Chondrocyte (in vitro differentiated cells): ENCODE measurements at regions not wholly inside any gene's neighbourhood (a gene's known extent, or its start where the extent isn't known, plus 50 kb on each side); places are given as distances from the start of the nearest gene placed in this dataset.

ENCODE experiments used
- DNase-seq: peaks from one replicate; pipeline ENCODE4 v3.0.0; 2021; ENCODE audit warnings: mixed read lengths, low spot score
- H3K27ac Mint-ChIP-seq: one replicate; pipeline ENCODE4 v1.8.0; 2021; ENCODE audit warnings: mild to moderate bottlenecking, moderate library complexity, mixed read lengths; ENCODE audit not compliant: unreplicated experiment
- H3K27me3 Mint-ChIP-seq: 2 replicates; pipeline ENCODE4 v1.8.0; 2021; ENCODE audit warnings: low read depth, mixed read lengths
- H3K36me3 Mint-ChIP-seq: 2 replicates; pipeline ENCODE4 v1.8.0; 2021; ENCODE audit warnings: low read depth, mixed read lengths
- H3K4me1 Mint-ChIP-seq: 2 replicates; pipeline ENCODE4 v1.8.0; 2021; ENCODE audit warnings: low read depth, mild to moderate bottlenecking, mixed read lengths
- H3K4me3 Mint-ChIP-seq: one replicate; pipeline ENCODE4 v1.8.0; 2021; ENCODE audit warnings: mild to moderate bottlenecking, moderate library complexity, mixed read lengths; ENCODE audit not compliant: unreplicated experiment
- H3K9me3 Mint-ChIP-seq: 2 replicates; pipeline ENCODE4 v1.8.0; 2021; ENCODE audit warnings: low read depth, mixed read lengths
- TF ChIP-seq, protein P1 (sequence below): fragments of 200-600 bp; sonication (generic); IDR thresholded peaks from 2 replicates; pipeline ENCODE4 v1.5.0; 2021; ENCODE audit warnings: antibody characterized with exemption, mild to moderate bottlenecking, moderate library complexity

DNA sequence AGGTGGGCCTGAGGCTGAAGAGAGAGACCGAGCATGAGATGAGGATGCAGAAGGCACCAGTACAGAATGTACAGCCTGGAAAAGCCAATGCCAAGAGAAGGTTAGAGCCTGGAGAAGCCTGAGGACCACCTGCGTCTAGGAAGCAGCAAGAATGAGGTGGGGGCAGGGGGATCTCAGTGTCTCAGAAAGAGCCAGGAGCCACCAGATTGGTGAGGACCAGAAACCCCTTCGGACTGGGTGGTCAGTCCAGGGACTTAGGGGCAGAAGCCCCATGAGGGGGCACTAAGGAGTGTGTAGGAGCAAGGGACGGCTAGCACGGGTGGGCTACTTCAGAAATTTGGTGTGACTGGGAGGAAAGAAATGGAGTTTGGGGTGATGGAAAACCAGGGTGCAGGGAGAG lies 205.9 kb upstream of the RNF32 start:
- Mint-ChIP-seq H3K4me1 (no peaks in the 10 kb centered on the region), H3K27ac (no peak overlapping the region), H3K36me3 (no peaks in the 10 kb centered on the region), H3K27me3 (peaks cover 2% of the 10 kb centered on the region), H3K9me3 (no peaks in the 10 kb centered on the region), H3K4me3 (no peak overlapping the region)
- TF ChIP-seq, protein P1, sequence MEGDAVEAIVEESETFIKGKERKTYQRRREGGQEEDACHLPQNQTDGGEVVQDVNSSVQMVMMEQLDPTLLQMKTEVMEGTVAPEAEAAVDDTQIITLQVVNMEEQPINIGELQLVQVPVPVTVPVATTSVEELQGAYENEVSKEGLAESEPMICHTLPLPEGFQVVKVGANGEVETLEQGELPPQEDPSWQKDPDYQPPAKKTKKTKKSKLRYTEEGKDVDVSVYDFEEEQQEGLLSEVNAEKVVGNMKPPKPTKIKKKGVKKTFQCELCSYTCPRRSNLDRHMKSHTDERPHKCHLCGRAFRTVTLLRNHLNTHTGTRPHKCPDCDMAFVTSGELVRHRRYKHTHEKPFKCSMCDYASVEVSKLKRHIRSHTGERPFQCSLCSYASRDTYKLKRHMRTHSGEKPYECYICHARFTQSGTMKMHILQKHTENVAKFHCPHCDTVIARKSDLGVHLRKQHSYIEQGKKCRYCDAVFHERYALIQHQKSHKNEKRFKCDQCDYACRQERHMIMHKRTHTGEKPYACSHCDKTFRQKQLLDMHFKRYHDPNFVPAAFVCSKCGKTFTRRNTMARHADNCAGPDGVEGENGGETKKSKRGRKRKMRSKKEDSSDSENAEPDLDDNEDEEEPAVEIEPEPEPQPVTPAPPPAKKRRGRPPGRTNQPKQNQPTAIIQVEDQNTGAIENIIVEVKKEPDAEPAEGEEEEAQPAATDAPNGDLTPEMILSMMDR: no peak
- no peak for DNase-seq

- H3K4me3 Mint-ChIP-seq: no peak overlapping the region
- H3K9me3 Mint-ChIP-seq: no peaks in the 10 kb centered on the region
- TF ChIP-seq, protein P1: no peak
- H3K4me1 Mint-ChIP-seq: no peaks in the 10 kb centered on the region
- H3K27ac Mint-ChIP-seq: no peak overlapping the region
- H3K27me3 Mint-ChIP-seq: peaks cover 2% of the 10 kb centered on the region
- H3K36me3 Mint-ChIP-seq: no peaks in the 10 kb centered on the region
- no peak for DNase-seq
Observed at GRCh38 chr7:156432018-156432417, 208.6 kb upstream of the RNF32 start.

DNA sequence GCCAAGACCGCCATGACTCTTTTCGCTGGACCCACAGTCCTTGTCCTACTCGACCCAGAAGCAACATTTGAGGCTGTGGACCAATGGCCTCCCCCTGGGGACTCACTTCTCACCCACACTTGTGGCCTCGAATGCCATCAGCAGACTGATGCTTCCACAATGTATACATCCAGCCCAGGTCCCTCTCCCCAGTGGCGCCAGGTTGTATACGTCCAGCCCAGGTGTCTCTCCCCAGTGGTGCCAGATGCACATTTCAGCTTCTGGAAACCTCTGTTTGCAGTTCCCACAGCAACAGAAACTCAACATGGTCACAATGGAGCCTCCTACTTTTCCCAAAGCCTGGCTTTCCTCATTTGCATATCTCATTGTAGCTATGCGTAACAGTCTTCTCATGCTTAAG lies 210.5 kb upstream of the RNF32 start:
- TF ChIP-seq, protein P1: no peak
- no peak for DNase-seq
- no peaks in the 10 kb centered on the region for H3K4me1 Mint-ChIP-seq

DNA sequence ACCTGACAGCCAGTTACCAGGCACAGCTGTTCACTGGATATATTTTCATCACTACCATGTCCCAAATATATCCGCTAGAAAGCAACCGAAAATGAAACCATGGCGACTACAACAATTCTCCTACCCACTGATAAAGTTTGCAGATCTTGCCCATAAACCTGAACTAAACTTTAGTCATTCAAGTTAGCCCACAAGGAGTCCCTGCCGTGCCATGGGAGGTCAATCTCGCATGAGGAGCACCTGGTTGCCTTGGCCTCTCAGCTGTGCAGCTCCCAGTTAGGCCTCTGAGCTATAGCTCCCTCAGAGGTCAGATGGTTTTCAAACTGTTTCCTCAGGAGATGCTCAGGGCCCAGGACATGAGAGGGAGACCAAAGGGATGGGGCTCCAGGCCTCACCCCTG lies 211.1 kb upstream of the RNF32 start:
- TF ChIP-seq, protein P1: no peak
- Mint-ChIP-seq H3K27ac (no peak overlapping the region), H3K36me3 (no peaks in the 10 kb centered on the region), H3K9me3 (no peaks in the 10 kb centered on the region), H3K4me3 (no peak overlapping the region), H3K4me1 (no peaks in the 10 kb centered on the region), H3K27me3 (no peaks in the 10 kb centered on the region)
- no peak for DNase-seq

More for the DNA sequence above, 210.5 kb upstream of the RNF32 start:
- Mint-ChIP-seq H3K4me3 (no peak overlapping the region), H3K36me3 (no peaks in the 10 kb centered on the region), H3K27ac (no peak overlapping the region), H3K27me3 (peaks cover 2% of the 10 kb centered on the region), H3K9me3 (no peaks in the 10 kb centered on the region)

DNA sequence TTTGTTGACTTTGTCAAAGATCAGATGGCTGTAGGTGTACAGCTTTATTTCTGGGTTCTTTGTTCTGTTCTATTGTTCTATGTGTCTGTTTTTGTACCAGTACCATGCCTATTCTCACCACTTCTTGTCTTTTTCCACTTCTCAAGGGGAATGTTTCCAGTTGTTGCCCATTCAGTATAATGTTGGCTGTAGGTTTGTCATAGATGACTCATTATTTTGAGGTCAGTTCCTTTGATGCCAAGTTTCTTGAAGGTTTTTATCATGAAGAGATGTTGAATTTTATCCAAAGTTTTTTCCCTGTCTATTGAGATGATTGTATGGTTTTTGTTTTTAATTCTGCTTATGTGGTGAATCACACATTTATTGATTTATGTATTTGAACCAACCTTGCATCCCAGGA lies 216.7 kb upstream of the RNF32 start:
- H3K4me3 Mint-ChIP-seq: no peak overlapping the region
- TF ChIP-seq, protein P1: no peak
- no peaks in the 10 kb centered on the region for H3K36me3 Mint-ChIP-seq
- DNase-seq: no peak
- peaks cover 9% of the 10 kb centered on the region for H3K9me3 Mint-ChIP-seq
- peaks cover 10% of the 10 kb centered on the region for H3K27me3 Mint-ChIP-seq
- no peaks in the 10 kb centered on the region for H3K4me1 Mint-ChIP-seq
- no peak overlapping the region for H3K27ac Mint-ChIP-seq
